Stimulated activated CD4-positive, alpha-beta T cell treated with anti-CD3 and anti-CD28 coated beads, Interleukin-2, amount 100 ng/mL, for 24 hours (primary cell): ENCODE measurements at regions not wholly inside any gene's neighbourhood (a gene's known extent, or its start where the extent isn't known, plus 50 kb on each side); places are given as distances from the start of the nearest gene placed in this dataset.
"Not testable (repeated sequence)": the region's sequence is repeated elsewhere in the genome, so short reads cannot be mapped to it uniquely, and the experiment has no call there.

Experiments used
- DNase-seq, 2 donors: peaks; one replicate each; pipeline ENCODE4 v3.0.0-alpha.2; 2020

GRCh38 chr9:6160579-6160978 lies 55.0 kb upstream of the IL33 start:
- no peak for DNase-seq

DNA sequence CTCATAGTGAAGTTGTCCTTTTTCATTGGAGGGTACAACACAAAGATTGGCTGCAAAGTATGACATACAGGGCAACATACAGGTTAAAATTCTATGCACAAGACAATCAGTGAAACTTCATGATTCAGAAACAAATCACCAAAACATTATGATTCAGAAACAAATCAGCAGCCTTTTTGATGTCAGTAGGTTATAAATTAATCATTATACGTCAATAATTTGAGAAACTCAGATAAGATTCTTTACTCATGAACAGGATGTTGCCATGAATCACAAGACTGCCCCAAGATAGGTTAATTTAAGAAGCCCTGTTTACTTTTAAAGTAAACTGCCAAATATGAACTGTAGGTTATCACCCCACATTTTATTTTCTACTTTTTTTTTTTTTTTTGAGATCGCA lies 62.2 kb upstream of the IL33 start:
- DNase-seq: no peak

DNA sequence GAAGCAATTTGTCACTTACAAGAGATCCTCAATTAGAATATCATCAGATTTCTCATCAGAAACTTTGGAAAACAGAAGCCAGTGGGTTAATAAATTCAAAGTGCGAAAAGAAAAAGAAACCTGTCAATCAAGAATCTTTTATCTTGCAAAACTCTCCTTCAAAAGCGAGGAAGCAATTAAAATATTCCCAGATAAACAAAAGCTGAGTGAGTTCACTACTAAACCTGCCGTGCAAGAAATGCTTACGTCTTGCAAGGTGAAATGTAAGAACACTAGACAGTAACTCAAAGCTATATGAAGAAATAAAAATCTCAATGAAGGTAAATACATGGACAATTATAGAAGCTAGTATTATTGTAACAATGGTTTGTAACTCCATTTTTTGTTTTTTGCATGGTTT lies 62.8 kb upstream of the IL33 start:
- DNase-seq: no peak

GRCh38 chr9:6150483-6150882 lies 65.1 kb upstream of the IL33 start:
- DNase-seq: no peak

- no peak for DNase-seq
Observed at GRCh38 chr9:6149315-6149714, 66.3 kb upstream of the IL33 start.

DNA sequence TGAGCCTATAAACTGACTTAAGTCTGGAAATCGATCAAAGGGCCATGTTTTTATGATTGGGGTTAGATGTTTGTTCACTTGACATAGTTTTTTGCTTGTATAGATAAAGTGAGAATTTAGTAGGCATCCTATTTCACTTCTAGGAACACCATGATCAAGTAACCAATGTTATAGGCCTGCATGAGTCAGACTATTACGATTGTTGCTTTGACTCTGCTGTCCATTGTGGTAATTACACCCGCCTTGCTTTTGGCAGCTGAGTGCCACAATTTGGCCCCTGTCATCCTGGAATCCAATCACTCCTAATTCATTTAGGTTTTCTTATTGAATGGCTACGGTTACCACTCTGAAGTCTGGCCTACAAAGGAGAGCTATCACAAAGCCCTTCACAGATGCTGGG lies 67.8 kb upstream of the IL33 start:
- DNase-seq: no peak

- DNase-seq: no peak
Observed at GRCh38 chr9:6144947-6145346, 70.7 kb upstream of the IL33 start.

GRCh38 chr9:6142799-6143454 lies 72.7 kb upstream of the IL33 start:
- no peak for DNase-seq

DNA sequence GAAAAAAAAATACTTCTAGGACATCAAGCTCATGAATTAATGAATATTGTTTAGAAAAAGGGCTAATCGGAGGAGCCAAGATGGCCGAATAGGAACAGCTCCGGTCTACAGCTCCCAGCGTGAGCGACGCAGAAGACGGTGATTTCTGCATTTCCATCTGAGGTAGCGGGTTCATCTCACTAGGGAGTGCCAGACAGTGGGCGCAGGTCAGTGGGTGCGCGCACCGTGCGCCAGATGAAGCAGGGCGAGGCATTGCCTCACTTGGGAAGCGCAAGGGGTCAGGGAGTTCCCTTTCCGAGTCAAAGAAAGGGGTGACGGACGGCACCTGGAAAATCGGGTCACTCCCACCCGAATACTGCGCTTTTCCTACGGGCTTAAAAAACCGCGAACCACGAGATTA lies 79.8 kb upstream of the IL33 start:
- not testable (repeated sequence) for DNase-seq

GRCh38 chr9:6134661-6135180 lies 80.9 kb upstream of the IL33 start:
- DNase-seq: no peak

GRCh38 chr9:6133346-6134063 lies 82.1 kb upstream of the IL33 start:
- no peak for DNase-seq

GRCh38 chr9:6132650-6133049 lies 83.0 kb upstream of the IL33 start:
- DNase-seq: no peak

DNA sequence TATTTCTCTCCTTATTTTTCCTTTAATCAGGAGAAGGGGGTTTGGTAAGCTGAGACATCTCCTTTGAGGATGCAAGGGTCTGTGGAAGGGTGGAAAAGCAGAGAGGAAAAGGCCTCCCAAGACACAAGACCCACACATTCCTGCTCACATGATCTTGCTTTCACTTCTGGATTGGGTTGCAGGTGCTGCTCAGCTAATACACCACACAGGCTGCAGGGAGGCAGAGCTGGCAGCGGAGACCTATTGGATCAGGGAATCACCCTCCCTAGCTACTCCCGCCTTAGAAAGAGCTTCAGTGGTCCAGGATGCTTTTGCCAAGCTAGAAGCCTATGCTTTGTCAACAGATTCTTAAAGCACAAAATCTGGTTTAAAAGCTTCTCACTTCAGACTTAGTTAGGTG lies 87.6 kb upstream of the IL33 start:
- DNase-seq: no peak

GRCh38 chr9:6126377-6126776 lies 89.2 kb upstream of the IL33 start:
- DNase-seq: no peak

DNA sequence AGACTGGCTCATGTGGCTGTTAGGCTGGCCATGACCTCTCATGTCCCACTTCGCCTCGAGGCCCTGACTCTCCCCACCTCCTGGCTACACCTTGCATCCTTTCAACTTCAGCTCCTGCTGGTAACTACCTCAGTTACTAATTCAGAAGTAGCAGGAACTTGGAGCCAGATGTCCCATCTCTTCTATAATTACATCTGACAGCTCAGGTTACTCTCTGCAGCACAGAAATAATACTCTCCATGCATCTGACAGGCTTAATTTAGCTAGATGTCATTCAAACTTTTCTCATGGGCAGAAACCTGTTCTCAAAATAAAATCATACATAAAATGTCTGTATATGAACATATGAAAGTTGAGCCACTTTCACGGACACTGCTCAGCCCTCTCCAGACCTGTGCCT lies 92.2 kb upstream of the IL33 start:
- DNase-seq: no peak

DNA sequence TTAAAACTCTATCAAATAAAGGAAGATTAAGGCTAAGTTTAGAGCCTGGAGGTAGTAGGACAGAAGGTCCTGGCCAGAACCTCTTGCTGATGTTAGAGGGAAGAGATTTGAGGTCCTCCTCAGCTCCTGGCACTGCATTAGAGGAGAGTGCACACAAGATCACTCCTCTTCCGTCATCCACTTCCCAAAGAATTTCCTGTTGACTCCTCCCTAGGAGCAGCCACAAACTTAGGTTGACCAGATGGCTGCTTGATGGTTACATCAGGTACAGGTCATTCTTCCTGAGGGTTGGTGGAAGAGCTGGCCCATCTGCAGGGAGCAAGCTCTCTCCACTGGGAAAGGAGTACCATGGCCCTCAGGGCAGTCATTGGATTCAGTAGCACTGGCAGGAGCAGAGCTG lies 93.9 kb upstream of the IL33 start:
- DNase-seq: no peak

- no peak for DNase-seq
Observed at GRCh38 chr9:6114424-6114823, 99.0 kb upstream of the RANBP6 start.

GRCh38 chr9:6113819-6114218 lies 98.4 kb upstream of the RANBP6 start:
- no peak for DNase-seq

DNA sequence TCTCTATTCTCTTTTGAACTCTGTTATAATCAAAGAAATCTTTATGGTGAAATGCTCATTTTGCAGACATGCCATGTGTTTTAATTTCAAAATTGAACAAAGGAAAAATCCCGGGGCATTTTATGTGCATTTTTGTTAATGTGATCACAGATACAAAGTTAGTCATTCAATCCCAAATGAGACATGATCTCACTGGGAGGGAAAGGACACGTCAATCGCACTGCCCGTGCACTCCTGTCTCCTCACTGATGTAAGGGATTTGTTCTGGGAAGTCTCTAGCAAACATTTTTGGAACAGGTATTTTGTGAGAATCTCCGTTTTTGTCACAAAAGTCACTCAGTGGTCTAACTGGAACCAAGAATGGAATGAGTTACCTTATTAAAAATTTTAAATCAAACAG lies 97.9 kb upstream of the RANBP6 start:
- DNase-seq: no peak

GRCh38 chr9:6109986-6110385 lies 94.6 kb upstream of the RANBP6 start:
- DNase-seq: no peak

DNA sequence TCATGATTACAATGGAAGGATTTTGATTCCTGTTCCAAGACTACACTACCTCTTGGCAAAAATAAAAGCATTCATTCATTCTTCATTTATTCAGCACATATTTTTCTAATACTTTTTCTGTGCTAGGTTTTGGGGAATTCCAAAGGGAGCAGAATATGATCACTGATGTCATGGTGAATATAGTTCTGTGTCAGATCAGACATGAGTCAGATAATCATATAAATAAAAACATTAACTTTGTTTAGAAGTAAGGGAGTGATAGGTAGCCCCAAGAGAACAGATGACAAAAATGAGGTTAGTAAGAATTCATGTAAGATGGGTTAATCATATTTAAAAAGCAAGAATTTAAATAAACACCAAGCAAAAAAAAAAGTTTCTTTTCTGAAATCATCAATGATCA lies 94.1 kb upstream of the RANBP6 start:
- DNase-seq: no peak

- no peak for DNase-seq
Observed at GRCh38 chr9:6106711-6107339, 91.4 kb upstream of the RANBP6 start.

GRCh38 chr9:6105738-6106137 lies 90.3 kb upstream of the RANBP6 start:
- DNase-seq: no peak

DNA sequence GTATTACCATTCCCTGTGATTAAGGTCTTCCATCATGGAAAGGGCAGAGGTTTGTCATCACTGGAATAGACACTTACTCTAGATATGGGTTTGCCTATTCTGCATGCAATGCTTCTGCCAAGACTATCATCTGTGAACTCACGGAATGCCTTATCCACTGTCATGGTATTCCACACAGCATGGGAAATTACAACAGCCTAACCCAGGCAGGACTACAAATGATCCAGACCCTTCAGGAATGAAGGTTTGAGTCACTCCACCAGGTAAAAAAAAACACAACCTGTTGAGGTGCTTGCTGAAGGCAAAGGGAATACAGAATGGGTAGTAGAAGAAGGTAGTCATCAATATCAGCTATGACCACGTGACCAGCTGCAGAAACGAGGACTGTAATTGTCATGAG lies 89.0 kb upstream of the RANBP6 start:
- not testable (repeated sequence) for DNase-seq
